ENCODE measurements at regions not wholly inside any gene's neighbourhood (a gene's known extent, or its start where the extent isn't known, plus 50 kb on each side); places are given as distances from the start of the nearest gene placed in this dataset.

DNA sequence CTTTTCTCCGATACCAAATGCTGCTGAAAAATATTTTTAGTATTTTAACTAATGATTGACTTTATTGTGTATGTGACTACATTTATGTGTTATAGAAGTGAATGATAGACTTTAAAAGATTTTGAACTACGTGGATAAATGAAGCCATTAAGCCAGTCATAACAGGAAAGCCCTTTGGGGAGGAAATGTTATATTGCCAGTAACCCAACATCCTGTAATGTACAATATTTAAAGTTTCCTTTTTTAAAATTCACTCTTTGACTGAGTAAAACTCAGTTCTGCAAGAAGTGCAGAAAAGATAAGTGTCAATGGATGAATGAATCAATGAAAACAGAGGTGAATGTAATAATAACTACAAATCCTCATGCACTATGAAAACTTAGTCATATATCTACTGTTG lies 102.6 kb upstream of the TLE4 start:
- TF ChIP-seq POLR2A (IDR thresholded peaks at IDR 0.05): no peak
- TF ChIP-seq CTCF (IDR thresholded peaks at IDR 0.05): no peak
- TF ChIP-seq EP300 (IDR thresholded peaks at IDR 0.05): no peak
